B cell (primary cell): ENCODE measurements at regions not wholly inside any gene's neighbourhood (a gene's known extent, or its start where the extent isn't known, plus 50 kb on each side); places are given as distances from the start of the nearest gene placed in this dataset.

Experiments
- ATAC-seq: fragments of 200-7000 bp; cut with Tn5 transposase; one replicate; pipeline ENCODE4 v1.10.0; 2021; ENCODE audit warnings: low read depth, mild to moderate bottlenecking, moderate number of reproducible peaks, moderate library complexity
- CTCF ChIA-PET: fragments of 350-600 bp; sonication (Branson Sonifier 250); formaldehyde crosslinking; loops from one replicate; lab custom pipeline; 2021; ENCODE audit warnings: antibody characterized with exemption, inconsistent platforms; lab: Charles Lee
- POLR2A ChIA-PET: fragments of 350-600 bp; sonication (Branson Sonifier 250); formaldehyde crosslinking; loops from one replicate; lab custom pipeline; 2021; ENCODE audit warnings: antibody characterized with exemption; lab: Charles Lee
- DNase-seq: peaks from one replicate; pipeline ENCODE4 v3.0.0; 2013
- H2AFZ ChIP-seq: 2 replicates; pipeline ENCODE4 v1.6.1; 2012; ENCODE audit warnings: mild to moderate bottlenecking, low read depth, low read length; ENCODE audit not compliant: insufficient read depth, poor library complexity, severe bottlenecking
- H3K27ac ChIP-seq, 2 donors: 1 replicate in 1 of 2; 2 replicates in 1 of 2; pipeline ENCODE4 v1.5.1; 2012 to 2013; ENCODE audit warnings: low read length in 2 of 2, mild to moderate bottlenecking in 2 of 2, moderate library complexity in 1 of 2
- H3K27me3 ChIP-seq, 4 experiments: fragments of 200-600 bp in 1 of 4; sonication (generic) in 1 of 4; replicated peaks in 1 of 4; 1 replicate in 2 of 4; 2 replicates in 2 of 4; pipeline versions ENCODE4 v1.6.1 to v1.7.0; 2013 to 2016; ENCODE audit warnings: low read length in 3 of 4, mild to moderate bottlenecking in 2 of 4, mixed read lengths in 1 of 4, moderate library complexity in 1 of 4; ENCODE audit not compliant: insufficient read depth in 4 of 4, control insufficient read depth in 3 of 4; ENCODE audit errors: control extremely low read depth in 1 of 4
- H3K36me3 ChIP-seq, 2 experiments: replicated peaks in 1 of 2; 1 replicate in 1 of 2; 2 replicates in 1 of 2; pipeline versions ENCODE4 v1.6.1 to v1.7.1; 2013; ENCODE audit warnings: low read length in 1 of 2; ENCODE audit not compliant: insufficient read depth in 2 of 2, control insufficient read depth in 1 of 2; ENCODE audit errors: control extremely low read depth in 1 of 2, extremely low read depth in 1 of 2
- H3K4me1 ChIP-seq, 2 donors: fragments of 200-600 bp in 1 of 2; sonication (generic) in 1 of 2; 1 replicate in 1 of 2; 2 replicates in 1 of 2; pipeline versions ENCODE4 v1.5.1 to v1.6.1; 2013 to 2017; ENCODE audit warnings: low read length in 2 of 2; ENCODE audit not compliant: control insufficient read depth in 2 of 2, insufficient read depth in 2 of 2
- H3K4me2 ChIP-seq: replicated peaks from 2 replicates; pipeline ENCODE3; 2012; ENCODE audit warnings: mild to moderate bottlenecking, low read depth, low read length; ENCODE audit not compliant: poor library complexity, severe bottlenecking
- H3K4me3 ChIP-seq, 5 experiments: fragments of 200-600 bp in 1 of 5; sonication (generic) in 1 of 5; 1 replicate in 3 of 5; 2 replicates in 2 of 5; pipeline versions ENCODE4 v1.5.1 to v1.7.0; 2011 to 2016; ENCODE audit warnings: low read length in 4 of 5, mild to moderate bottlenecking in 4 of 5, low read depth in 2 of 5, control low read depth in 1 of 5, moderate library complexity in 1 of 5; ENCODE audit not compliant: insufficient read depth in 1 of 5; ENCODE audit errors: control extremely low read depth in 1 of 5, extremely low read depth in 1 of 5
- H3K79me2 ChIP-seq: fragments of 200-600 bp; sonication (generic); one replicate; pipeline ENCODE4 v1.6.0; 2016; ENCODE audit warnings: low read length; ENCODE audit not compliant: control insufficient read depth, insufficient read depth
- H3K9ac ChIP-seq: fragments of 200-600 bp; sonication (generic); 2 replicates; pipeline ENCODE4 v1.6.1; 2017; ENCODE audit warnings: mild to moderate bottlenecking, low read length, moderate library complexity
- H3K9me3 ChIP-seq, 3 donors: one replicate each; pipeline versions ENCODE4 v1.6.1 to v1.7.1; 2013; ENCODE audit warnings: low read length in 2 of 3; ENCODE audit not compliant: control insufficient read depth in 2 of 3, insufficient read depth in 1 of 3; ENCODE audit errors: control extremely low read depth in 1 of 3
- H4K20me1 ChIP-seq: 2 replicates; pipeline ENCODE4 v1.6.0; 2012; ENCODE audit warnings: mild to moderate bottlenecking, low read length; ENCODE audit not compliant: insufficient read depth, control insufficient read depth, poor library complexity, severe bottlenecking
- H3K27ac Mint-ChIP-seq: one replicate; pipeline ENCODE4 v1.8.0; 2021; ENCODE audit warnings: mixed read lengths
- H3K27me3 Mint-ChIP-seq: one replicate; pipeline ENCODE4 v1.8.0; 2021; ENCODE audit warnings: mixed read lengths
- H3K4me1 Mint-ChIP-seq: one replicate; pipeline ENCODE4 v1.8.0; 2021; ENCODE audit warnings: mixed read lengths
- H3K4me3 Mint-ChIP-seq: one replicate; pipeline ENCODE4 v1.8.0; 2021; ENCODE audit warnings: mixed read lengths
- H3K9me3 Mint-ChIP-seq: one replicate; pipeline ENCODE4 v1.8.0; 2022; ENCODE audit warnings: mixed read lengths; ENCODE audit not compliant: insufficient read depth
- CTCF ChIP-seq: fragments of 200-600 bp; IDR thresholded peaks from one replicate; pipeline ENCODE4 v1.8.0; 2022; ENCODE audit warnings: antibody characterized with exemption, mild to moderate bottlenecking
- EZH2 ChIP-seq: IDR thresholded peaks from 2 replicates; pipeline ENCODE4 v1.6.1; 2012; ENCODE audit warnings: borderline replicate concordance, low read depth, mild to moderate bottlenecking, moderate library complexity, low read length; ENCODE audit not compliant: insufficient read depth, poor library complexity, severe bottlenecking
- WGBS: methylation state at CpG from one replicate; pipeline ENCODE4 v1.1.5; 2013; ENCODE audit warnings: missing lambda C conversion rate; ENCODE audit not compliant: insufficient coverage; 5-methylcytosine and 5-hydroxymethylcytosine counted together
- intact Hi-C: fragments of 100-400 bp; cut with micrococcal nuclease; formaldehyde crosslinking; loops from one replicate; pipeline ENCODE4 v1.10.0; 2022

- no peak for DNase-seq
- CTCF ChIA-PET: no interaction called here
- H3K4me2 ChIP-seq: no peak overlapping the region
- no peaks in the 10 kb centered on the region for H3K4me1 ChIP-seq
- ATAC-seq: no peak
- no peaks in the 10 kb centered on the region for H3K36me3 ChIP-seq
- no peaks in the 10 kb centered on the region for H4K20me1 ChIP-seq
- no peak overlapping the region for H3K27ac ChIP-seq
- H3K4me3 ChIP-seq: no peak overlapping the region
- no peaks in the 10 kb centered on the region for H3K9me3 ChIP-seq
- TF ChIP-seq EZH2 (no peak), CTCF (no peak)
- H3K9me3 Mint-ChIP-seq: no peaks in the 10 kb centered on the region
- intact Hi-C loops: no loop called here
- H3K4me3 Mint-ChIP-seq: no peak overlapping the region
- H3K4me1 Mint-ChIP-seq: no peaks in the 10 kb centered on the region
- POLR2A ChIA-PET: no interaction called here
- H3K27ac Mint-ChIP-seq: no peak overlapping the region
- H3K9ac ChIP-seq: no peak overlapping the region
- H2AFZ ChIP-seq: no peak overlapping the region
- no peaks in the 10 kb centered on the region for H3K79me2 ChIP-seq
- peaks cover 0 to 2% (median 0%) of the 10 kb centered on the region in 4 experiments for H3K27me3 ChIP-seq
- H3K27me3 Mint-ChIP-seq: peaks cover 6% of the 10 kb centered on the region
Observed at GRCh38 chr4:151574968-151575367, 166.0 kb downstream of the FHIP1A start.

- H3K36me3 ChIP-seq: no peaks in the 10 kb centered on the region
- H3K4me2 ChIP-seq: no peak overlapping the region
- ChIA-PET CTCF (no interaction called here), POLR2A (no interaction called here)
- no peak overlapping the region for H3K4me3 Mint-ChIP-seq
- H3K4me1 ChIP-seq: no peaks in the 10 kb centered on the region
- DNase-seq (no peak), ATAC-seq (no peak)
- no peaks in the 10 kb centered on the region for H3K9me3 ChIP-seq
- H3K79me2 ChIP-seq: no peaks in the 10 kb centered on the region
- H3K27me3 Mint-ChIP-seq: peaks cover 3% of the 10 kb centered on the region
- 90% methylated on average over 2 of the region's 3 CpGs for WGBS
- H3K4me1 Mint-ChIP-seq: no peaks in the 10 kb centered on the region
- H3K27ac ChIP-seq: no peak overlapping the region
- intact Hi-C loops: no loop called here
- TF ChIP-seq CTCF (no peak), EZH2 (no peak)
- H2AFZ ChIP-seq: no peak overlapping the region
- peaks cover 0 to 2% (median 0%) of the 10 kb centered on the region in 4 experiments for H3K27me3 ChIP-seq
- H3K27ac Mint-ChIP-seq: no peak overlapping the region
- H3K9me3 Mint-ChIP-seq: no peaks in the 10 kb centered on the region
- H4K20me1 ChIP-seq: no peaks in the 10 kb centered on the region
- H3K9ac ChIP-seq: no peak overlapping the region
- no peak overlapping the region for H3K4me3 ChIP-seq
Observed at GRCh38 chr4:151575646-151576045, 166.7 kb downstream of the FHIP1A start.
